ENCODE measurements at regions not wholly inside any gene's neighbourhood (a gene's known extent, or its start where the extent isn't known, plus 50 kb on each side); places are given as distances from the start of the nearest gene placed in this dataset.
"Not testable (repeated sequence)": the region's sequence is repeated elsewhere in the genome, so short reads cannot be mapped to it uniquely, and the experiment has no call there.

- Histone ChIP-seq H3K9me3 (ENCODE audit: control insufficient read depth in 2 of 2, low read length in 2 of 2) (no peaks in the 10 kb centered on the region), H3K4me1 (ENCODE audit: control insufficient read depth in 2 of 2, insufficient read depth in 2 of 2, low read length in 2 of 2) (no peaks in the 10 kb centered on the region), H3K4me3 (ENCODE audit: low read length in 2 of 2) (no peak overlapping the region), H3K27me3 (ENCODE audit: control insufficient read depth in 2 of 2, insufficient read depth in 2 of 2, low read length in 2 of 2) (no peaks in the 10 kb centered on the region), H3K36me3 (ENCODE audit: control insufficient read depth in 2 of 2, insufficient read depth in 2 of 2, low read length in 2 of 2) (no peaks in the 10 kb centered on the region), H3K9ac (ENCODE audit: low read depth in 1 of 2, low read length in 2 of 2) (no peak overlapping the region), H3K27ac (ENCODE audit: low read depth in 2 of 2, low read length in 2 of 2) (no peak overlapping the region)
These were observed 147.3 kb downstream of the MRPL39 start for GRCh38 chr21:25459993-25460392.

- Histone ChIP-seq H3K27me3 (ENCODE audit: control insufficient read depth in 2 of 2, insufficient read depth in 2 of 2, low read length in 2 of 2) (no peaks in the 10 kb centered on the region), H3K4me3 (ENCODE audit: low read length in 2 of 2) (no peak overlapping the region), H3K9me3 (ENCODE audit: control insufficient read depth in 2 of 2, low read length in 2 of 2) (no peaks in the 10 kb centered on the region), H3K36me3 (ENCODE audit: control insufficient read depth in 2 of 2, insufficient read depth in 2 of 2, low read length in 2 of 2) (no peaks in the 10 kb centered on the region), H3K4me1 (ENCODE audit: control insufficient read depth in 2 of 2, insufficient read depth in 2 of 2, low read length in 2 of 2) (no peaks in the 10 kb centered on the region), H3K27ac (ENCODE audit: low read depth in 2 of 2, low read length in 2 of 2) (no peak overlapping the region), H3K9ac (ENCODE audit: low read depth in 1 of 2, low read length in 2 of 2) (no peak overlapping the region)
These were observed 147.9 kb downstream of the MRPL39 start for GRCh38 chr21:25459365-25459764.

- no peaks in the 10 kb centered on the region for H3K4me1 ChIP-seq (ENCODE audit: control insufficient read depth in 2 of 2, insufficient read depth in 2 of 2, low read length in 2 of 2)
- no peak overlapping the region for H3K27ac ChIP-seq (ENCODE audit: low read depth in 2 of 2, low read length in 2 of 2)
- H3K27me3 ChIP-seq (ENCODE audit: control insufficient read depth in 2 of 2, insufficient read depth in 2 of 2, low read length in 2 of 2), result no peaks in the 10 kb centered on the region
- no peaks in the 10 kb centered on the region for H3K36me3 ChIP-seq (ENCODE audit: control insufficient read depth in 2 of 2, insufficient read depth in 2 of 2, low read length in 2 of 2)
- H3K9me3 ChIP-seq (ENCODE audit: control insufficient read depth in 2 of 2, low read length in 2 of 2), result no peaks in the 10 kb centered on the region
- H3K9ac ChIP-seq (ENCODE audit: low read depth in 1 of 2, low read length in 2 of 2), result no peak overlapping the region
- H3K4me3 ChIP-seq (ENCODE audit: low read length in 2 of 2), result no peak overlapping the region
These were observed 148.8 kb downstream of the MRPL39 start for GRCh38 chr21:25458484-25458883.

GRCh38 chr21:25457946-25458345, 149.3 kb downstream of the MRPL39 start:
- Histone ChIP-seq H3K4me3 (ENCODE audit: low read length in 2 of 2) (no peak overlapping the region), H3K9ac (ENCODE audit: low read depth in 1 of 2, low read length in 2 of 2) (no peak overlapping the region), H3K36me3 (ENCODE audit: control insufficient read depth in 2 of 2, insufficient read depth in 2 of 2, low read length in 2 of 2) (no peaks in the 10 kb centered on the region), H3K27me3 (ENCODE audit: control insufficient read depth in 2 of 2, insufficient read depth in 2 of 2, low read length in 2 of 2) (no peaks in the 10 kb centered on the region), H3K9me3 (ENCODE audit: control insufficient read depth in 2 of 2, low read length in 2 of 2) (no peaks in the 10 kb centered on the region), H3K4me1 (ENCODE audit: control insufficient read depth in 2 of 2, insufficient read depth in 2 of 2, low read length in 2 of 2) (no peaks in the 10 kb centered on the region), H3K27ac (ENCODE audit: low read depth in 2 of 2, low read length in 2 of 2) (no peak overlapping the region)

- H3K36me3 ChIP-seq (ENCODE audit: control insufficient read depth in 2 of 2, insufficient read depth in 2 of 2, low read length in 2 of 2), result no peaks in the 10 kb centered on the region
- no peak overlapping the region for H3K27ac ChIP-seq (ENCODE audit: low read depth in 2 of 2, low read length in 2 of 2)
- H3K4me3 ChIP-seq (ENCODE audit: low read length in 2 of 2), result no peak overlapping the region
- H3K9me3 ChIP-seq (ENCODE audit: control insufficient read depth in 2 of 2, low read length in 2 of 2), result no peaks in the 10 kb centered on the region
- no peaks in the 10 kb centered on the region for H3K4me1 ChIP-seq (ENCODE audit: control insufficient read depth in 2 of 2, insufficient read depth in 2 of 2, low read length in 2 of 2)
- H3K9ac ChIP-seq (ENCODE audit: low read depth in 1 of 2, low read length in 2 of 2), result no peak overlapping the region
- no peaks in the 10 kb centered on the region for H3K27me3 ChIP-seq (ENCODE audit: control insufficient read depth in 2 of 2, insufficient read depth in 2 of 2, low read length in 2 of 2)
These were observed 149.9 kb downstream of the MRPL39 start for GRCh38 chr21:25457411-25457810.

- H3K4me3 ChIP-seq (ENCODE audit: low read length in 2 of 2), result no peak overlapping the region
- H3K27ac ChIP-seq (ENCODE audit: low read depth in 2 of 2, low read length in 2 of 2), result peak overlapping the region in 1 of 2 donors; percentile 19
- H3K9me3 ChIP-seq (ENCODE audit: control insufficient read depth in 2 of 2, low read length in 2 of 2), result no peaks in the 10 kb centered on the region
- H3K9ac ChIP-seq (ENCODE audit: low read depth in 1 of 2, low read length in 2 of 2), result peak overlapping the region in 1 of 2 donors; percentile 26
- H3K36me3 ChIP-seq (ENCODE audit: control insufficient read depth in 2 of 2, insufficient read depth in 2 of 2, low read length in 2 of 2), result no peaks in the 10 kb centered on the region
- no peaks in the 10 kb centered on the region for H3K27me3 ChIP-seq (ENCODE audit: control insufficient read depth in 2 of 2, insufficient read depth in 2 of 2, low read length in 2 of 2)
- H3K4me1 ChIP-seq (ENCODE audit: control insufficient read depth in 2 of 2, insufficient read depth in 2 of 2, low read length in 2 of 2), result no peaks in the 10 kb centered on the region
These were observed 150.6 kb downstream of the MRPL39 start for GRCh38 chr21:25456672-25457071.

GRCh38 chr21:25453524-25453923, 153.8 kb downstream of the MRPL39 start:
- H3K9ac ChIP-seq (ENCODE audit: low read depth in 1 of 2, low read length in 2 of 2), result no peak overlapping the region
- H3K4me1 ChIP-seq (ENCODE audit: control insufficient read depth in 2 of 2, insufficient read depth in 2 of 2, low read length in 2 of 2), result no peaks in the 10 kb centered on the region
- no peak overlapping the region for H3K27ac ChIP-seq (ENCODE audit: low read depth in 2 of 2, low read length in 2 of 2)
- no peaks in the 10 kb centered on the region for H3K27me3 ChIP-seq (ENCODE audit: control insufficient read depth in 2 of 2, insufficient read depth in 2 of 2, low read length in 2 of 2)
- H3K4me3 ChIP-seq (ENCODE audit: low read length in 2 of 2), result no peak overlapping the region
- H3K36me3 ChIP-seq (ENCODE audit: control insufficient read depth in 2 of 2, insufficient read depth in 2 of 2, low read length in 2 of 2), result no peaks in the 10 kb centered on the region
- no peaks in the 10 kb centered on the region for H3K9me3 ChIP-seq (ENCODE audit: control insufficient read depth in 2 of 2, low read length in 2 of 2)

- Histone ChIP-seq H3K9me3 (ENCODE audit: control insufficient read depth in 2 of 2, low read length in 2 of 2) (peaks cover 0 to 3% of the 10 kb centered on the region in 2 donors), H3K27me3 (ENCODE audit: control insufficient read depth in 2 of 2, insufficient read depth in 2 of 2, low read length in 2 of 2) (no peaks in the 10 kb centered on the region), H3K27ac (ENCODE audit: low read depth in 2 of 2, low read length in 2 of 2) (no peak overlapping the region), H3K4me3 (ENCODE audit: low read length in 2 of 2) (no peak overlapping the region), H3K9ac (ENCODE audit: low read depth in 1 of 2, low read length in 2 of 2) (no peak overlapping the region), H3K4me1 (ENCODE audit: control insufficient read depth in 2 of 2, insufficient read depth in 2 of 2, low read length in 2 of 2) (no peaks in the 10 kb centered on the region), H3K36me3 (ENCODE audit: control insufficient read depth in 2 of 2, insufficient read depth in 2 of 2, low read length in 2 of 2) (no peaks in the 10 kb centered on the region)
These were observed 157.3 kb downstream of the MRPL39 start for GRCh38 chr21:25449950-25450349.

- no peaks in the 10 kb centered on the region for H3K36me3 ChIP-seq (ENCODE audit: control insufficient read depth in 2 of 2, insufficient read depth in 2 of 2, low read length in 2 of 2)
- H3K9ac ChIP-seq (ENCODE audit: low read depth in 1 of 2, low read length in 2 of 2), result no peak overlapping the region
- no peak overlapping the region for H3K27ac ChIP-seq (ENCODE audit: low read depth in 2 of 2, low read length in 2 of 2)
- H3K4me1 ChIP-seq (ENCODE audit: control insufficient read depth in 2 of 2, insufficient read depth in 2 of 2, low read length in 2 of 2), result no peaks in the 10 kb centered on the region
- no peaks in the 10 kb centered on the region for H3K27me3 ChIP-seq (ENCODE audit: control insufficient read depth in 2 of 2, insufficient read depth in 2 of 2, low read length in 2 of 2)
- H3K4me3 ChIP-seq (ENCODE audit: low read length in 2 of 2), result no peak overlapping the region
- peaks cover 0 to 2% of the 10 kb centered on the region in 2 donors for H3K9me3 ChIP-seq (ENCODE audit: control insufficient read depth in 2 of 2, low read length in 2 of 2)
These were observed 165.4 kb downstream of the MRPL39 start for GRCh38 chr21:25441835-25442234.

GRCh38 chr21:25437465-25437864, 169.8 kb downstream of the MRPL39 start:
- H3K9ac ChIP-seq (ENCODE audit: low read depth in 1 of 2, low read length in 2 of 2); H3K9me3 ChIP-seq (ENCODE audit: control insufficient read depth in 2 of 2, low read length in 2 of 2); H3K36me3 ChIP-seq (ENCODE audit: control insufficient read depth in 2 of 2, insufficient read depth in 2 of 2, low read length in 2 of 2); H3K4me1 ChIP-seq (ENCODE audit: control insufficient read depth in 2 of 2, insufficient read depth in 2 of 2, low read length in 2 of 2); H3K4me3 ChIP-seq (ENCODE audit: low read length in 2 of 2); H3K27me3 ChIP-seq (ENCODE audit: control insufficient read depth in 2 of 2, insufficient read depth in 2 of 2, low read length in 2 of 2); H3K27ac ChIP-seq (ENCODE audit: low read depth in 2 of 2, low read length in 2 of 2): not testable (repeated sequence)

GRCh38 chr21:25428537-25428936, 178.7 kb downstream of the MRPL39 start:
- H3K9ac ChIP-seq (ENCODE audit: low read depth in 1 of 2, low read length in 2 of 2), result no peak overlapping the region
- H3K27me3 ChIP-seq (ENCODE audit: control insufficient read depth in 2 of 2, insufficient read depth in 2 of 2, low read length in 2 of 2), result no peaks in the 10 kb centered on the region
- no peaks in the 10 kb centered on the region for H3K36me3 ChIP-seq (ENCODE audit: control insufficient read depth in 2 of 2, insufficient read depth in 2 of 2, low read length in 2 of 2)
- H3K4me1 ChIP-seq (ENCODE audit: control insufficient read depth in 2 of 2, insufficient read depth in 2 of 2, low read length in 2 of 2), result no peaks in the 10 kb centered on the region
- no peaks in the 10 kb centered on the region for H3K9me3 ChIP-seq (ENCODE audit: control insufficient read depth in 2 of 2, low read length in 2 of 2)
- H3K4me3 ChIP-seq (ENCODE audit: low read length in 2 of 2), result no peak overlapping the region
- H3K27ac ChIP-seq (ENCODE audit: low read depth in 2 of 2, low read length in 2 of 2), result no peak overlapping the region
